BJ (cell line): ENCODE measurements at regions not wholly inside any gene's neighbourhood (a gene's known extent, or its start where the extent isn't known, plus 50 kb on each side); places are given as distances from the start of the nearest gene placed in this dataset.

ENCODE experiments used
- CTCF ChIA-PET: fragments of 350-600 bp; formaldehyde crosslinking; extraction: SDS; loops from one replicate; lab custom pipeline; 2021; ENCODE audit warnings: antibody characterized with exemption, inconsistent platforms; lab: Yijun Ruan, JAX
- POLR2A ChIA-PET: fragments of 300-600 bp; sonication (Branson Sonifier 250); formaldehyde crosslinking; extraction: SDS; loops from one replicate; lab custom pipeline; 2021; ENCODE audit warnings: antibody characterized with exemption; lab: Charles Lee
- DNase-seq: peaks from one replicate; pipeline ENCODE4 v3.0.0-alpha.2; 2011; ENCODE audit warnings: low read depth
- H3K27me3 ChIP-seq: 2 replicates; pipeline ENCODE4 v1.6.0; 2011; ENCODE audit warnings: low read length; ENCODE audit not compliant: control insufficient read depth, insufficient read depth
- H3K36me3 ChIP-seq: 2 replicates; pipeline ENCODE4 v1.5.1; 2011; ENCODE audit warnings: low read length; ENCODE audit not compliant: control insufficient read depth, insufficient read depth
- H3K4me3 ChIP-seq: 2 replicates; pipeline ENCODE4 v1.5.1; 2011; ENCODE audit warnings: low read depth, mild to moderate bottlenecking, control low read depth, low read length
- TF ChIP-seq, protein P1 (sequence below): IDR thresholded peaks from 2 replicates; pipeline ENCODE4 v1.5.1; 2011; ENCODE audit warnings: low read depth, mild to moderate bottlenecking, control low read depth, inconsistent platforms, low read length, moderate library complexity; ENCODE audit not compliant: insufficient read depth

DNA sequence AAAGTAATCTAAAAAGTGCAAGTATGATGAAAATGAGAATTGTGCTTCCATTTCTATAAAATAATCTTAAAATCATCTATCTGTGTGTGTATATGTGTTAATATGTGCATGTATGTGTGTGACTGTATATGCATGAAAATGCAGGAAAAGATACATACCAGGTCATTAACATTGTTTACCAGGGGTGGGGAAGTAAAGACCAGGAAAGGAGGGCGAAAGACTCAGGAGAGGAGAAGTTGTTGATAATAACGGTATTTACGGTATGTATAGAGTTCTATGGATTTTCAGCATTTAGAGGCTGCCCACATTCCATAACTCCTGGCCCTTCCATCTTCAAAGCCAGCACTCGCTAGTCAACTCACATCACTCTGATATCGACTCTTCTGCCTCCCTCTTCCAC lies 111.0 kb upstream of the SPDL1 start:
- Histone ChIP-seq H3K36me3 (no peaks in the 10 kb centered on the region), H3K27me3 (no peaks in the 10 kb centered on the region), H3K4me3 (no peak overlapping the region)
- ChIA-PET POLR2A (no interaction called here), CTCF (interaction anchor here (0.6 to 1.1 kb wide), 2 partner anchors 8 to 141 kb away, joined by 3 to 4 read pairs; no protein-coding TSS in a partner anchor)
- TF ChIP-seq, protein P1, sequence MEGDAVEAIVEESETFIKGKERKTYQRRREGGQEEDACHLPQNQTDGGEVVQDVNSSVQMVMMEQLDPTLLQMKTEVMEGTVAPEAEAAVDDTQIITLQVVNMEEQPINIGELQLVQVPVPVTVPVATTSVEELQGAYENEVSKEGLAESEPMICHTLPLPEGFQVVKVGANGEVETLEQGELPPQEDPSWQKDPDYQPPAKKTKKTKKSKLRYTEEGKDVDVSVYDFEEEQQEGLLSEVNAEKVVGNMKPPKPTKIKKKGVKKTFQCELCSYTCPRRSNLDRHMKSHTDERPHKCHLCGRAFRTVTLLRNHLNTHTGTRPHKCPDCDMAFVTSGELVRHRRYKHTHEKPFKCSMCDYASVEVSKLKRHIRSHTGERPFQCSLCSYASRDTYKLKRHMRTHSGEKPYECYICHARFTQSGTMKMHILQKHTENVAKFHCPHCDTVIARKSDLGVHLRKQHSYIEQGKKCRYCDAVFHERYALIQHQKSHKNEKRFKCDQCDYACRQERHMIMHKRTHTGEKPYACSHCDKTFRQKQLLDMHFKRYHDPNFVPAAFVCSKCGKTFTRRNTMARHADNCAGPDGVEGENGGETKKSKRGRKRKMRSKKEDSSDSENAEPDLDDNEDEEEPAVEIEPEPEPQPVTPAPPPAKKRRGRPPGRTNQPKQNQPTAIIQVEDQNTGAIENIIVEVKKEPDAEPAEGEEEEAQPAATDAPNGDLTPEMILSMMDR = no peak
- DNase-seq = no peak

DNA sequence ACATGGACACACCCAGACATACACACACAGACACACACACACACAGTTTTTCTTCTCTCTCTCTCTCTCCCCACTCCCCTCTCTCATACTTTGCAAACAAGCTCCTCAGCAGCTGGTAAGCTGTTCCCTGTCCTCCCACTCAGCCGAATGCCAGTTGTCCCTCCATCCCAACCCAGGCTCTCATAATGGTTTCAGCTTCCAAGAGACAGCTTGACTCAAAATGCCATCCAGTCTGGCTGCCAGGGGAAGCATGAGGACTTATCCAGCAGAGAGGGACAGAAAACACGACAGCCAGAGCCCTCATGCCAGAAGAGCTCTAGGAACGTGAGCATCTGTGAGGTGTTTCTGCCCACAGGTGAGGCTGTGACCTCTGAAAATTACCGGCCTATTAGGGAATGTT lies 112.6 kb upstream of the SPDL1 start:
- ChIA-PET CTCF (no interaction called here), POLR2A (no interaction called here)
- H3K36me3 ChIP-seq = no peaks in the 10 kb centered on the region
- H3K4me3 ChIP-seq = no peak overlapping the region
- no peaks in the 10 kb centered on the region for H3K27me3 ChIP-seq
- TF ChIP-seq, protein P1 = no peak
- DNase-seq = no peak

DNA sequence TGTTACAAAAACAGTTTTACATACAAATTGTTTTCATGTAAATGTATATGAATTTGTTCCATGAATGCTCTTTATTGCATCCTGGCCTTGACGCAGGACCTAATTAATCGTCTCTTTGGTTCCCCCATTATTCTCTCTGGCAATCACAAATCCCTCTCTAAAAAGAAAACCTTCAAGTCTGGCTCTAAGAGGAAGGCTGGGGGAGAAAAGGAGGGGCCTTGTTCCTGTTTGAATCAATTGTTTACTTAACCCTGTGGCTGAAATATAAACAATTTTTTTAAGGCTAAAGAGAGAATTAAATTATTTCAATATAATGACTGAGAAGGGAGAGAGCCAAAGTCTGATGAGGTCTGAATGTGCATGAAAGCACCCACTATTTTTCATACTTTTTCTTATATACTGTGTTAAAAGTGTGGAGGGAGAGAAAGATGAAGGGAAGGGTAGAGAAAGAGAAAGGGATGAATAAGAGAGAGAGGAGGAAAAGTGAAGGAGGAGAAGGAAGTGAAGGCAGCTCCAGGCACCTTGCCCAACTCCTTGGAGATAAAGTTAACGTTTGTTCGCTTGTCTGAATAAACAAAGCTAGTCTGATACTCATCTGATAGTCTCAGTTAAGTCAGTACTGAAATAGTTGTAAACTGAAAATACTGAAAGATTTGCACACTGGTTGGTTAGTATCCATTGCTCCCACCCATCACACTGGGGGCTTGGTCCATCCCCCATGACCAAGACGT lies 116.4 kb upstream of the SPDL1 start:
- ChIA-PET POLR2A (no interaction called here), CTCF (interaction anchor here (1.6 kb wide), 1 partner anchor 11 kb away, joined by 4 read pairs; no protein-coding TSS in a partner anchor)
- Histone ChIP-seq H3K27me3 (no peaks in the 10 kb centered on the region), H3K36me3 (no peaks in the 10 kb centered on the region), H3K4me3 (no peak overlapping the region)
- no peak for DNase-seq
- TF ChIP-seq, protein P1 = no peak

DNA sequence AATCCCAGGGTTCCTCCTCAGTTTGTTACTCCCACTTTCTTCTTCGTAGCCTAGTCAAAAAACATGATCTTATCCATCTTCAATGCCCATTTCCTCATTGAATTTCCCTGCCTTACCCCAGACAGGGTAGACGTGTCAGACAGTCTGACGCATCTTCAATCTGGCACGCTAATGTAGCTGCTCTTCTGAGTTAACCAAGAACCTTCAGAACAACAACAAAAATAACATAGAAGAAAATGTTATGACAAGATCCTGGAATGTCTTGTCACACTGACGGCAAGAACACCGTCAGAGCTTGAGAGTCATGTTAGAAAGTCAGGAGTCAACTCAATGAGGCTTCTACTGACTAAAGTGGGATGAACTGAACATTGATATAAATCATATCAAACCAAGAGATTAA lies 122.7 kb upstream of the SPDL1 start:
- no peaks in the 10 kb centered on the region for H3K36me3 ChIP-seq
- H3K27me3 ChIP-seq = no peaks in the 10 kb centered on the region
- POLR2A ChIA-PET = no interaction called here
- H3K4me3 ChIP-seq = no peak overlapping the region
- TF ChIP-seq, protein P1 = no peak
- no peak for DNase-seq
- CTCF ChIA-PET = no interaction called here

DNA sequence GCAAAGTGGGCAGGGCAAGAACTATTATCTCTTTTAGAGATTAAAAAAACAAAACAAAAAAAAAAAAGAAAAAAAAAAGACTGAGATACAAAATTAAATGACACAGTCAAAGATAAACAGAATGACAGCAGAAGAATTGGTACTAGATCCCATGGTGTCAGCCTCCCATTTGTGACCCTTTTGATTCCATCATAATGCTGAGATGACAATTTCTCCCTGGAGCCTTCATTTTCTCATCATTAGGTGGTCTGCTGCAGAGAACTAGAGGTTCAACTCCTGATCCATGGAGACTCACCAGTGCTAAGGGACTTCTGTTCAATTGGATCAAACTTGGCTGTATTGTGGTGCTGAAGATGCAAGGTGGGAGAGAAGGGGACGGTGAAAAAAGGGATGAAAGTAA lies 123.5 kb upstream of the SPDL1 start:
- H3K4me3 ChIP-seq = no peak overlapping the region
- ChIA-PET POLR2A (no interaction called here), CTCF (no interaction called here)
- no peaks in the 10 kb centered on the region for H3K27me3 ChIP-seq
- TF ChIP-seq, protein P1 = no peak
- DNase-seq = no peak
- H3K36me3 ChIP-seq = no peaks in the 10 kb centered on the region
